ENCODE measurements at regions not wholly inside any gene's neighbourhood (a gene's known extent, or its start where the extent isn't known, plus 50 kb on each side); places are given as distances from the start of the nearest gene placed in this dataset.

DNA sequence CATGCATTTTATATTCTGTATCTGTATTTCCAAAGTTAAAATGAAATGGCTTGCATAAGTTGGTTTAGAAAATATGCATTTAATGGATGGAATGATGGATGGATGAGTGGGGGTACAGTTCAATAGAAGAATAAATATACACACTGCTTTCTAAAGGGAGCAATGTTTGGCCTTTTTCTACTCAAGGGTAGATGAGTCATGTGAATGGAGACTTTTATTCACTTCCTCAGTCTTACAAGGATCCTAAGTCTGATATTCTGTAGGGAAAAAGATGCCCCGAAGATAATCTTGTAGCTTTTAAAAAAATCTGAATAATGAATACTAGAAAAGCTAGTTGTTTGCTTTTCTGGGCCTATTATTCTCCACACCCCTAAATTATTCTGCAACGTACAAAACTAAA, 2112.1 kb downstream of the MAT2B start:
- Mint-ChIP-seq H3K4me1 (no peaks in the 10 kb centered on the region), H3K36me3 (ENCODE audit: low read depth) (no peaks in the 10 kb centered on the region), H3K27me3 (ENCODE audit: insufficient read depth) (no peaks in the 10 kb centered on the region), H3K4me3 (no peak overlapping the region), H3K27ac (no peak overlapping the region), H3K9me3 (peaks cover 4% of the 10 kb centered on the region)
- no peak for TF ChIP-seq CTCF (conservative IDR thresholded peaks at IDR 0.05)
- H3K36me3 ChIP-seq (ENCODE audit: control insufficient read depth, insufficient read depth, low read length), result no peaks in the 10 kb centered on the region
- H3K27ac ChIP-seq (ENCODE audit: low read depth, low read length), result no peak overlapping the region
- no peaks in the 10 kb centered on the region for H3K4me1 ChIP-seq (ENCODE audit: control insufficient read depth, insufficient read depth, low read length)
- H3K9me3 ChIP-seq (ENCODE audit: control insufficient read depth, low read length), result no peaks in the 10 kb centered on the region
- no peak overlapping the region for H3K4me3 ChIP-seq (ENCODE audit: low read length)
- no peaks in the 10 kb centered on the region for H3K27me3 ChIP-seq (ENCODE audit: control insufficient read depth, insufficient read depth, low read length, poor library complexity, severe bottlenecking)
- DNase-seq, result no peak
- WGBS, 2 experiments (ENCODE audit: insufficient coverage in 1 of 2, insufficient read length in 1 of 2), result 95% methylated on average over 2 of the region's 2 CpGs; no CpG with 5 or more reads in 1 of the 2 experiments
- no peak overlapping the region for H3K9ac ChIP-seq (ENCODE audit: extremely low read depth, low read length, poor library complexity, severe bottlenecking)

DNA sequence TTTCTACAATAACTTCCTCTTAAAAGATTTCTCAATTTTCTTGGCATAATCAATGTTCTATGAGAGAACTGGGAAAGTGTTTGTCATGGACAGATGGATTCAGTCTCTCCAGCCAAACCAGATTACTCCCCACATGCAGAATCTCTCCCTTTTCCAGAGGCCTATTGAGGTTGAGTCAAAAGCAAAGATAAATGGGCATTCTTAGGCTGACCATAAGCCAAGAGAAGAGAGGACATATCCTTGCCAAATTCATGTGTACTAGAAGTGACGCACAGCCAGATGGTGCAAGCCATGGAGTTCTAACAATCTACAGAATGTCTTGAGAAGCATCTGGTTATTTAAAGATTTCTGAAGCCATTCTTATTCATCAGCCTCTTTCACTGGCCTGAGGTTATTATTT, 2115.0 kb downstream of the MAT2B start:
- H3K27me3 ChIP-seq (ENCODE audit: control insufficient read depth, insufficient read depth, low read length, poor library complexity, severe bottlenecking), result no peaks in the 10 kb centered on the region
- no peaks in the 10 kb centered on the region for H3K4me1 Mint-ChIP-seq
- no peaks in the 10 kb centered on the region for H3K9me3 Mint-ChIP-seq
- no peaks in the 10 kb centered on the region for H3K9me3 ChIP-seq (ENCODE audit: control insufficient read depth, low read length)
- no peak overlapping the region for H3K27ac ChIP-seq (ENCODE audit: low read depth, low read length)
- no peaks in the 10 kb centered on the region for H3K36me3 ChIP-seq (ENCODE audit: control insufficient read depth, insufficient read depth, low read length)
- no peaks in the 10 kb centered on the region for H3K27me3 Mint-ChIP-seq (ENCODE audit: insufficient read depth)
- no peak overlapping the region for H3K9ac ChIP-seq (ENCODE audit: extremely low read depth, low read length, poor library complexity, severe bottlenecking)
- TF ChIP-seq CTCF (conservative IDR thresholded peaks at IDR 0.05), result no peak
- H3K27ac Mint-ChIP-seq, result no peak overlapping the region
- H3K4me3 Mint-ChIP-seq, result no peak overlapping the region
- 88 to 97% methylated on average over 1 of the region's 1 CpG for WGBS, 2 experiments (ENCODE audit: insufficient coverage in 1 of 2, insufficient read length in 1 of 2)
- H3K4me3 ChIP-seq (ENCODE audit: low read length), result no peak overlapping the region
- no peaks in the 10 kb centered on the region for H3K36me3 Mint-ChIP-seq (ENCODE audit: low read depth)
- no peak for DNase-seq
- H3K4me1 ChIP-seq (ENCODE audit: control insufficient read depth, insufficient read depth, low read length), result no peaks in the 10 kb centered on the region

DNA sequence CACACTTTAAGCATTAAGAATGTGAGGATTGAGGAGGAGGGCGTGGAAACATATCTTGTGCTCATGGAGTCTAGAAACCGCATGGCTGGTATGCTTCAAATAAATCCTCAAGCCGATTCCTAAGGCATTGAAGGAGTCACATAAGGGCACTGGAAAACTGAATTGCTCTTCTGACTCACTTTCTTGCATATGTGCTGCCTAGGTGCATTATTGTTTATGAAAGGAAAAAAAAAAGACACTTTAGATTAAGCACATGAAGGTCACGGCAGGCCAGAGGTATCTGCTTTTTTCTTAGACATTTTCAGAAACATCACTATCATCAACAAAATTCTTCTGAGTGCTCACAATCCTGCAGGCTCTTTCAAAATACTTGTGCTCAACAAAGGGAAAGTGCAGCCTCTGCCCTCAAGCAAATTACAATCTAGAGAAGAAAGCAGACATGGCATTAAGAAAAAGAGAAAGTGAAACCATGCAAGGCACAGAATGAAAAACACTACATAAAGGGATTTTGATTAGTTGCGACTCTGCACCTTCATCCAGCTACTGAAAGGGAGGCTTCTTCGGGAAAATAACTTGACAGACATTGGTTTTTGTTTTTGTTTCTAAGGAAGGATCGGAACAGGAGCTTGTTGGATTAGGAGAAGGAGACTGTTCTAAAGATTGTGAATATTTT, 2117.6 kb downstream of the MAT2B start:
- no peak for TF ChIP-seq CTCF (conservative IDR thresholded peaks at IDR 0.05)
- H3K9ac ChIP-seq (ENCODE audit: extremely low read depth, low read length, poor library complexity, severe bottlenecking), result no peak overlapping the region
- DNase-seq, result no peak
- H3K9me3 ChIP-seq (ENCODE audit: control insufficient read depth, low read length), result no peaks in the 10 kb centered on the region
- Mint-ChIP-seq H3K9me3 (no peaks in the 10 kb centered on the region), H3K27ac (no peak overlapping the region), H3K4me3 (no peak overlapping the region), H3K4me1 (peaks cover 6% of the 10 kb centered on the region), H3K27me3 (ENCODE audit: insufficient read depth) (no peaks in the 10 kb centered on the region), H3K36me3 (ENCODE audit: low read depth) (no peaks in the 10 kb centered on the region)
- no peak overlapping the region for H3K27ac ChIP-seq (ENCODE audit: low read depth, low read length)
- H3K4me1 ChIP-seq (ENCODE audit: control insufficient read depth, insufficient read depth, low read length), result no peaks in the 10 kb centered on the region
- WGBS, 2 experiments (ENCODE audit: insufficient coverage in 1 of 2, insufficient read length in 1 of 2), result 90 to 97% methylated on average over 5 to 7 of the region's 7 CpGs
- H3K36me3 ChIP-seq (ENCODE audit: control insufficient read depth, insufficient read depth, low read length), result no peaks in the 10 kb centered on the region
- H3K27me3 ChIP-seq (ENCODE audit: control insufficient read depth, insufficient read depth, low read length, poor library complexity, severe bottlenecking), result no peaks in the 10 kb centered on the region
- no peak overlapping the region for H3K4me3 ChIP-seq (ENCODE audit: low read length)

All from endodermal cell (in vitro differentiated cells).